ENCODE measurements at regions not wholly inside any gene's neighbourhood (a gene's known extent, or its start where the extent isn't known, plus 50 kb on each side); places are given as distances from the start of the nearest gene placed in this dataset.

DNA sequence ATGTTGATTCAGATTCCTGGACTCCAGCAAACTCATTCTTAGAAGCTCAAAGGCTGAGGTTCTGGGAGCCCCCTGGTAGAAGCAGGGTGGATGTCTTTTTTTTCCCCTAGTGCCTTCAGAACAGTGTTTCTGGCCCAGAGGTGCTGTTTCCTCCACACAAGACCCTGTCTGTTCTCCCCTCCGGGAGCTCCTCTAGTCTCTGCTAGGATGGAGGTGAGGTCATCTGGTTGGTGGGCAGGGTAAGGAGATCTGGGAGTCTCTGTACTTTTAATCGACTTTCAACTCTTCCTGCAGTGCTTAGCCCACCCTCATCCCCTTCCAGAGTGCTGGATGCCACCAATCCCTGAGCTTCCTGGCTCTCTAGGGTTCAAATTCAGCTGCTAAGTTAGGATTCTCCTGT is 192.0 kb downstream of the SH3BP4 start:
- intact Hi-C loops (cut with DNase I): no loop called here
- no peak for TF ChIP-seq POLR2AphosphoS5 (IDR thresholded peaks at IDR 0.05)
- TF ChIP-seq, protein P1, sequence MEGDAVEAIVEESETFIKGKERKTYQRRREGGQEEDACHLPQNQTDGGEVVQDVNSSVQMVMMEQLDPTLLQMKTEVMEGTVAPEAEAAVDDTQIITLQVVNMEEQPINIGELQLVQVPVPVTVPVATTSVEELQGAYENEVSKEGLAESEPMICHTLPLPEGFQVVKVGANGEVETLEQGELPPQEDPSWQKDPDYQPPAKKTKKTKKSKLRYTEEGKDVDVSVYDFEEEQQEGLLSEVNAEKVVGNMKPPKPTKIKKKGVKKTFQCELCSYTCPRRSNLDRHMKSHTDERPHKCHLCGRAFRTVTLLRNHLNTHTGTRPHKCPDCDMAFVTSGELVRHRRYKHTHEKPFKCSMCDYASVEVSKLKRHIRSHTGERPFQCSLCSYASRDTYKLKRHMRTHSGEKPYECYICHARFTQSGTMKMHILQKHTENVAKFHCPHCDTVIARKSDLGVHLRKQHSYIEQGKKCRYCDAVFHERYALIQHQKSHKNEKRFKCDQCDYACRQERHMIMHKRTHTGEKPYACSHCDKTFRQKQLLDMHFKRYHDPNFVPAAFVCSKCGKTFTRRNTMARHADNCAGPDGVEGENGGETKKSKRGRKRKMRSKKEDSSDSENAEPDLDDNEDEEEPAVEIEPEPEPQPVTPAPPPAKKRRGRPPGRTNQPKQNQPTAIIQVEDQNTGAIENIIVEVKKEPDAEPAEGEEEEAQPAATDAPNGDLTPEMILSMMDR (IDR thresholded peaks at IDR 0.05): no peak
- no peak for TF ChIP-seq POLR2A (IDR thresholded peaks at IDR 0.05)
- no peak for TF ChIP-seq EP300 (IDR thresholded peaks at IDR 0.05)
- no peak for DNase-seq
- no peaks in the 10 kb centered on the region for H3K36me3 ChIP-seq
- H3K4me1 ChIP-seq: no peaks in the 10 kb centered on the region
- no peak overlapping the region for H3K4me3 ChIP-seq
- H3K9me3 ChIP-seq: no peaks in the 10 kb centered on the region
- 71 to 79% methylated on average over 2 of the region's 2 CpGs for WGBS, 2 donors
- no peaks in the 10 kb centered on the region for H3K27me3 ChIP-seq
- H3K27ac ChIP-seq: no peak overlapping the region

DNA sequence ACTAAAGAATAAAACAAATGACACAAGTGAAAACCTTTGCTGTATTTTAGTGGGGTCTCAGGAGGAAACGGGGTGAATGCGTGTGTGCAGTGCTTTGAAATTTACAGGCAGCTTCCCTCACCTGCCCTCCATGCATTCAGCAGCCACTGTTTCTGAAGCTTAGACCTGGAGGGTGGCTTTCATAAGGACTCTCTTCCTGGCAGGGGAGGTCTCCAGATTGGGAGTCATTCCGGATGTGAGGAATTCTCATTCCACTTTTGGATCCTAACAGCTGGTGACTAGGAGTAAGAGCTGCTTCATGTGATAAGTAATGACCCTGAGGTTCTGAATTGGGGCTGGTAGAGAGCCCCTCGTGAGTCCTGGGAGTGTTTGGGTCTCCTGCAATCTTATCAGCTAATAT is 192.5 kb downstream of the SH3BP4 start:
- 86 to 92% methylated on average over 4 of the region's 4 CpGs for WGBS, 2 donors
- no peak for DNase-seq

DNA sequence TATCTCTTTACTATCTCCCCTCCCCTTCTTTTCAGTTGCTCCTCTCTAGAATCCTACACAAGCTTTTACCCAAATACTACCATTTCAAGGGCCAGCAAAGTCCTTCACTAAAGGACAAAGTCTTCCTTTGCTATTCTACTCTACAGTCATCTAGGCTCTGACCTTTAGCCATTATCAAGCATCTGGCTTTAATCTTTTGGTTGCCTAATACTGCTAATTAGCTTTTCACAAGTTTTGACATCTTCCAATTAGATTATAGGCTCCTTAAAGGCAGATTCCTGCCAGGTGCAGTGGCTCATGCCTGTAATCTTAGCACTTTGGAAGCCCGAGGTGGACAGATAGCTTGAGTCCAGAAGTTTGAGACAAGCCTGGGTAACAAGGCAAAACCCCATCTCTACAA is 194.4 kb downstream of the SH3BP4 start:
- no peaks in the 10 kb centered on the region for H3K9me3 ChIP-seq
- intact Hi-C loops (cut with DNase I): no loop called here
- no peaks in the 10 kb centered on the region for H3K27me3 ChIP-seq
- H3K4me1 ChIP-seq: no peaks in the 10 kb centered on the region
- no peak overlapping the region for H3K27ac ChIP-seq
- DNase-seq: no peak
- no peak overlapping the region for H3K4me3 ChIP-seq
- 83 to 85% methylated on average over 1 of the region's 1 CpG for WGBS, 2 donors
- H3K36me3 ChIP-seq: no peaks in the 10 kb centered on the region
- TF ChIP-seq POLR2AphosphoS5 (IDR thresholded peaks at IDR 0.05) (no peak), POLR2A (IDR thresholded peaks at IDR 0.05) (no peak), EP300 (IDR thresholded peaks at IDR 0.05) (no peak)
- TF ChIP-seq, protein P1 (IDR thresholded peaks at IDR 0.05): no peak

More for the DNA sequence above, 192.5 kb downstream of the SH3BP4 start:
- Histone ChIP-seq H3K4me3 (no peak overlapping the region), H3K27ac (no peak overlapping the region), H3K36me3 (no peaks in the 10 kb centered on the region), H3K27me3 (no peaks in the 10 kb centered on the region), H3K4me1 (no peaks in the 10 kb centered on the region), H3K9me3 (no peaks in the 10 kb centered on the region)
- TF ChIP-seq POLR2AphosphoS5 (IDR thresholded peaks at IDR 0.05) (no peak), EP300 (IDR thresholded peaks at IDR 0.05) (no peak), POLR2A (IDR thresholded peaks at IDR 0.05) (no peak)
- TF ChIP-seq, protein P1 (IDR thresholded peaks at IDR 0.05): no peak
- intact Hi-C loops (cut with DNase I): no loop called here

DNA sequence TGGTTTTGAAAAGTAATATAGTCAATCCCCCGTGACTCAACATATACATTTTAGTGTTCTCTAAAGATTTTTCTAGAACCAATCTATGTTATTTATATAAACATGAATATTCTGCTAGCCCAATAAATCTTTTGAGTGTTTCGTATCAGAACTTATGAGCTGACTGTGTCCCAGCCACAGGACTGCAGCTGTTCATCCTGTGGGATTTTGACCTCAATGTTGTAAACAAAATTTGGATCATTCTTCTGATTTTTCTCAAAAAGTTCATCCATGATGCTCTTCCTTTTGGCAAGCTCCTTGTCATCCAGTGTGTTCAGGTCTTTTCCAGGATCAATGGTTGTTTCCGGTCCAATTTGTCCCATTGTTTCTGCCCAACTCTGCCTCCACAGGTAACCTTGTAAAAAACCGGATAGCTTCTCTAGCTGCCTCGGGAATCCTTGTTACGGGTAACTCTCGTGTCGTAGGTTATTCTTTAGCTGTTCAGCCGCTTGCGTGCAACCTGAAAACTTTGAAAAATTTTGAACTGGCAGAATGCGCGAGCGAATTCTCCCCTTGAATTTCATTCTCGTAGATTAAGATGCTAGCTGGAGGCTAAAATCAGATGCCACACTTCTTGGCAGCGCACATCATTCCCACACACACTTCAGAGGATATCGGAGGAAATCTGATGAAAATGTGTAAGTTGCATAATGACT is 195.2 kb downstream of the SH3BP4 start:
- no peaks in the 10 kb centered on the region for H3K9me3 ChIP-seq
- H3K4me3 ChIP-seq: no peak overlapping the region
- TF ChIP-seq POLR2AphosphoS5 (IDR thresholded peaks at IDR 0.05): no peak
- no peak for TF ChIP-seq EP300 (IDR thresholded peaks at IDR 0.05)
- TF ChIP-seq, protein P1 (IDR thresholded peaks at IDR 0.05): no peak
- TF ChIP-seq POLR2A (IDR thresholded peaks at IDR 0.05): no peak
- no peaks in the 10 kb centered on the region for H3K4me1 ChIP-seq
- intact Hi-C loops (cut with DNase I): no loop called here
- DNase-seq: no peak
- H3K27me3 ChIP-seq: no peaks in the 10 kb centered on the region
- H3K27ac ChIP-seq: no peak overlapping the region
- no peaks in the 10 kb centered on the region for H3K36me3 ChIP-seq
- WGBS, 2 donors: 92% methylated on average over 16 of the region's 16 CpGs

Data from sigmoid colon (tissue), 6 donors.